ENCODE measurements at regions not wholly inside any gene's neighbourhood (a gene's known extent, or its start where the extent isn't known, plus 50 kb on each side); places are given as distances from the start of the nearest gene placed in this dataset.

DNA sequence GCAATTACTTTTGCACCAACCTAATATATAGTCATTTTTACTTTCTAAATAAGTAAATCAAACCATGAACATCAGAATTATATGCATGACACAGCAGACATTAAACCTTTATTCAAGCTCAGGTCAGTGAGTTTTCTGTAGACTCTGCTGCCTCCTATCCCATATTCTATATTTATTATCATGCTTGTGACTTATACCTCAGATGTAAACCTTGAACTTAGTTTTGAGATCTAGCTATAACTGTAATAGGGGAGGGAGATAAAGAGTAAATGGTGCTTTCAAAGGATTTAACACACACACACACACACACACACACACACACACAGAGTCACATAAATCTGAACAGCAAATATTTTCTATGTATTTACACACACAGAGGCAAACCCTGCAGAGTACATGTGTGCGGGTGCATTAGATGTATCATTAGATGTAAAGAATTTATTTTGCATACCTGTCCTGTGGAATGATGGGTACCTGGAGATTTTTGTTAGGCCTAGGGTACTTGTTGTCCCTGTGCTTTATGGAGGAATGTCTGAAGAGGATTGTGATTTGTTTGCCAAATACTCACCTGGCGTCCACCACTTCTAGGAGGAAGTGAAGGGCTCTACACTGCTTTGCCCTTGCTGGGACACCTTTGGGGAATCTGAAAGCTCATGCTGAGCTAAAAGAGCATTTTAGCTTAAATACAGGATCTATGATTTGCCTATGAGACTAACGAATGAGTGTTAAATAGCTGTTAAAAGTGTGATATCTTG lies 521.9 kb downstream of the KLF5 start:
- TF ChIP-seq EZH2 (IDR thresholded peaks at IDR 0.05) (no peak), POLR2AphosphoS5 (IDR thresholded peaks at IDR 0.05; ENCODE audit: borderline replicate concordance, low read depth, low read length) (no peak), FOXP2 (optimal IDR thresholded peaks at IDR 0.05; ENCODE audit: control extremely low read depth, extremely low read length, insufficient read depth) (no peak)

All from SK-N-MC (cell line).